GM23338 (cell line): ENCODE measurements at regions not wholly inside any gene's neighbourhood (a gene's known extent, or its start where the extent isn't known, plus 50 kb on each side); places are given as distances from the start of the nearest gene placed in this dataset.

Experiments
- ATAC-seq: fragments of 200-7000 bp; cut with Tn5 transposase; 3 replicates; pipeline ENCODE4 v1.9.1; 2020
- DNase-seq: peaks from one replicate; pipeline ENCODE4 v3.0.0-alpha.2; 2015; ENCODE audit warnings: low spot score
- H2AFZ ChIP-seq: fragments of 200-600 bp; sonication (generic); 2 replicates; pipeline ENCODE4 v1.8.0; 2016; ENCODE audit warnings: antibody characterized with exemption, mild to moderate bottlenecking, moderate library complexity
- H3F3A ChIP-seq: fragments of 200-600 bp; sonication (generic); replicated peaks from 2 replicates; pipeline ENCODE4 v1.8.0; 2017; ENCODE audit warnings: antibody characterized with exemption, mixed run types, low read depth
- H3K27ac ChIP-seq: fragments of 200-600 bp; sonication (generic); 2 replicates; pipeline ENCODE4 v1.6.1; 2016; ENCODE audit warnings: low read depth
- H3K27me3 ChIP-seq: fragments of 200-600 bp; sonication (generic); 2 replicates; pipeline ENCODE4 v1.8.0; 2016; ENCODE audit warnings: mild to moderate bottlenecking, mixed run types, moderate library complexity; ENCODE audit not compliant: insufficient read depth
- H3K36me3 ChIP-seq: fragments of 200-600 bp; sonication (generic); 2 replicates; pipeline ENCODE4 v1.8.0; 2016; ENCODE audit warnings: mild to moderate bottlenecking; ENCODE audit not compliant: insufficient read depth
- H3K4me1 ChIP-seq: fragments of 200-600 bp; sonication (generic); 2 replicates; pipeline ENCODE4 v1.8.0; 2016; ENCODE audit warnings: mild to moderate bottlenecking, moderate library complexity; ENCODE audit not compliant: insufficient read depth
- H3K4me2 ChIP-seq: fragments of 200-600 bp; sonication (generic); 2 replicates; pipeline ENCODE4 v1.7.1; 2017; ENCODE audit warnings: mixed run types
- H3K4me3 ChIP-seq: fragments of 200-600 bp; sonication (generic); 2 replicates; pipeline ENCODE4 v1.6.1; 2016; ENCODE audit warnings: mixed run types
- H3K79me2 ChIP-seq: fragments of 200-600 bp; sonication (generic); replicated peaks from 2 replicates; pipeline ENCODE4 v1.8.0; 2017; ENCODE audit warnings: mild to moderate bottlenecking; ENCODE audit not compliant: insufficient read depth
- H3K9me2 ChIP-seq: fragments of 200-600 bp; sonication (generic); 2 replicates; pipeline ENCODE4 v1.8.0; 2017; ENCODE audit not compliant: insufficient read depth
- H4K20me1 ChIP-seq: fragments of 200-600 bp; sonication (generic); replicated peaks from 2 replicates; pipeline ENCODE4 v1.8.0; 2017; ENCODE audit warnings: mild to moderate bottlenecking; ENCODE audit not compliant: insufficient read depth
- H3K27ac Mint-ChIP-seq: 2 replicates; pipeline ENCODE4 v1.8.0; 2020; ENCODE audit warnings: inconsistent platforms, mild to moderate bottlenecking, moderate library complexity, mixed read lengths
- H3K27me3 Mint-ChIP-seq: 3 replicates; pipeline ENCODE4 v1.8.0; 2022; ENCODE audit warnings: low read depth, mild to moderate bottlenecking, moderate library complexity, mixed read lengths, inconsistent platforms; ENCODE audit not compliant: insufficient read depth, poor library complexity
- H3K36me3 Mint-ChIP-seq: 3 replicates; pipeline ENCODE4 v1.8.0; 2021; ENCODE audit warnings: low read depth, mild to moderate bottlenecking, inconsistent platforms, moderate library complexity, mixed read lengths
- H3K4me1 Mint-ChIP-seq: 3 replicates; pipeline ENCODE4 v1.8.0; 2020; ENCODE audit warnings: mild to moderate bottlenecking, inconsistent platforms, mixed read lengths
- H3K4me3 Mint-ChIP-seq: 3 replicates; pipeline ENCODE4 v1.8.0; 2021; ENCODE audit warnings: moderate library complexity, mild to moderate bottlenecking, inconsistent platforms, mixed read lengths
- H3K9me3 Mint-ChIP-seq: 3 replicates; pipeline ENCODE4 v1.8.0; 2020; ENCODE audit warnings: moderate library complexity, mild to moderate bottlenecking, inconsistent platforms, mixed read lengths
- CREB1 ChIP-seq: fragments of 250-450 bp; sonication (Bioruptor Pico); IDR thresholded peaks from 2 replicates; pipeline ENCODE4 v1.5.0; 2020; ENCODE audit warnings: low read depth, mild to moderate bottlenecking, moderate library complexity
- CTCF ChIP-seq, 2 experiments: fragments of 200-600 bp in 1 of 2; sonication (generic) in 1 of 2; conservative IDR thresholded peaks; 2 replicates each; pipeline versions ENCODE4 v1.5.1 to v1.6.1; 2016 to 2017; ENCODE audit warnings: antibody characterized with exemption in 2 of 2, low read depth in 2 of 2, mild to moderate bottlenecking in 2 of 2, moderate library complexity in 1 of 2
- ETS1 ChIP-seq: IDR thresholded peaks from 2 replicates; pipeline ENCODE4 v1.6.1; 2016; ENCODE audit warnings: antibody characterized with exemption
- EZH2 ChIP-seq: fragments of 200-600 bp; sonication (generic); IDR thresholded peaks from one replicate; pipeline ENCODE4 v1.8.0; 2017; ENCODE audit warnings: antibody characterized with exemption, mild to moderate bottlenecking, low read depth; ENCODE audit not compliant: unreplicated experiment
- EZH2phosphoT487 ChIP-seq: fragments of 200-600 bp; sonication (generic); IDR thresholded peaks from one replicate; pipeline ENCODE4 v1.8.1; 2018; ENCODE audit warnings: antibody characterized with exemption; ENCODE audit not compliant: unreplicated experiment
- JUNB ChIP-seq: IDR thresholded peaks from one replicate; pipeline ENCODE4 v1.6.1; 2016; ENCODE audit warnings: antibody characterized with exemption; ENCODE audit not compliant: unreplicated experiment
- NANOG ChIP-seq: IDR thresholded peaks from 2 replicates; pipeline ENCODE4 v1.6.1; 2016; ENCODE audit warnings: antibody characterized with exemption, borderline replicate concordance
- POLR2AphosphoS5 ChIP-seq: IDR thresholded peaks from 2 replicates; pipeline ENCODE4 v1.6.1; 2016; ENCODE audit warnings: antibody characterized with exemption, low read depth
- REST ChIP-seq: IDR thresholded peaks from one replicate; pipeline ENCODE4 v1.6.1; 2018; ENCODE audit warnings: antibody characterized with exemption; ENCODE audit not compliant: unreplicated experiment
- STAT1 ChIP-seq: IDR thresholded peaks from one replicate; pipeline ENCODE4 v1.6.1; 2016; ENCODE audit warnings: antibody characterized with exemption; ENCODE audit not compliant: unreplicated experiment
- ZNF114 ChIP-seq: fragments of 250-450 bp; sonication (Bioruptor Pico); IDR thresholded peaks from 2 replicates; pipeline ENCODE4 v1.5.0; 2020; ENCODE audit warnings: mild to moderate bottlenecking, moderate library complexity
- ZNF331 ChIP-seq: fragments of 250-450 bp; sonication (Bioruptor Pico); IDR thresholded peaks from 2 replicates; pipeline ENCODE4 v1.5.0; 2020; ENCODE audit warnings: low read depth, mild to moderate bottlenecking, moderate library complexity
- ZNF462 ChIP-seq: fragments of 250-450 bp; sonication (Bioruptor Pico); IDR thresholded peaks from 2 replicates; pipeline ENCODE4 v1.5.0; 2020; ENCODE audit warnings: mild to moderate bottlenecking, moderate library complexity

- peaks cover 13% of the 10 kb centered on the region for H3K4me1 ChIP-seq
- H3K4me2 ChIP-seq: no peak overlapping the region
- no peak for TF ChIP-seq EZH2phosphoT487
- TF ChIP-seq ZNF331: no peak
- no peak for TF ChIP-seq NANOG
- no peak for TF ChIP-seq STAT1
- TF ChIP-seq ETS1: no peak
- TF ChIP-seq CTCF (conservative IDR thresholded peaks at IDR 0.05; ENCODE audit: low read depth in 2 of 2): no peak
- TF ChIP-seq ZNF114 (CRISPR knock-in tag): no peak
- no peak for TF ChIP-seq EZH2
- no peak for TF ChIP-seq POLR2AphosphoS5
- TF ChIP-seq REST: no peak
- no peak for TF ChIP-seq CREB1 (CRISPR knock-in tag)
- no peak for TF ChIP-seq ZNF462
- no peak for TF ChIP-seq JUNB
- Mint-ChIP-seq H3K27ac (no peak overlapping the region), H3K4me1 (peaks cover 40% of the 10 kb centered on the region), H3K9me3 (no peaks in the 10 kb centered on the region), H3K4me3 (no peak overlapping the region), H3K36me3 (no peaks in the 10 kb centered on the region), H3K27me3 (peaks cover 3% of the 10 kb centered on the region)
- H3K27ac ChIP-seq: no peak overlapping the region
- H3F3A ChIP-seq: no peaks in the 10 kb centered on the region
- H2AFZ ChIP-seq: no peak overlapping the region
- no peaks in the 10 kb centered on the region for H3K9me2 ChIP-seq
- H4K20me1 ChIP-seq: no peaks in the 10 kb centered on the region
- H3K36me3 ChIP-seq: no peaks in the 10 kb centered on the region
- H3K4me3 ChIP-seq: no peak overlapping the region
- H3K27me3 ChIP-seq: no peaks in the 10 kb centered on the region
- H3K79me2 ChIP-seq: no peaks in the 10 kb centered on the region
- ATAC-seq (no peak), DNase-seq (no peak)
These were observed 62.5 kb upstream of the SH3RF3 start for GRCh38 chr2:109066501-109066900.
